Small intestine (tissue), 7 donors: ENCODE measurements at regions not wholly inside any gene's neighbourhood (a gene's known extent, or its start where the extent isn't known, plus 50 kb on each side); places are given as distances from the start of the nearest gene placed in this dataset.

ENCODE experiments used
- DNase-seq, 2 donors: peaks; one replicate each; pipeline versions ENCODE4 v3.0.0 to v3.0.0-alpha.2; 2013
- FAIRE-seq: peaks from 2 replicates; lab custom pipeline; 2012; peaks lifted over from hg19 to GRCh38; lab: Jason Lieb, UNC
- H3K27ac ChIP-seq, 3 donors: one replicate each; pipeline ENCODE4 v1.5.1; 2013; ENCODE audit warnings: low read length in 2 of 3, mild to moderate bottlenecking in 2 of 3, control low read depth in 1 of 3, inconsistent platforms in 1 of 3, low read depth in 1 of 3, moderate library complexity in 1 of 3
- H3K27me3 ChIP-seq, 3 donors: one replicate each; pipeline ENCODE4 v1.6.1; 2013; ENCODE audit warnings: low read length in 3 of 3, inconsistent platforms in 1 of 3; ENCODE audit not compliant: control insufficient read depth in 3 of 3, insufficient read depth in 3 of 3
- H3K36me3 ChIP-seq, 3 donors: one replicate each; pipeline ENCODE4 v1.6.1; 2013; ENCODE audit warnings: low read length in 3 of 3, inconsistent platforms in 1 of 3, low read depth in 1 of 3, mild to moderate bottlenecking in 1 of 3, moderate library complexity in 1 of 3; ENCODE audit not compliant: control insufficient read depth in 3 of 3, insufficient read depth in 2 of 3
- H3K4me1 ChIP-seq, 3 donors: one replicate each; pipeline ENCODE4 v1.6.1; 2013; ENCODE audit warnings: low read length in 2 of 3, inconsistent platforms in 1 of 3, low read depth in 1 of 3, mild to moderate bottlenecking in 1 of 3, moderate library complexity in 1 of 3; ENCODE audit not compliant: control insufficient read depth in 3 of 3, insufficient read depth in 2 of 3
- H3K4me3 ChIP-seq, 3 donors: one replicate each; pipeline ENCODE4 v1.5.1; 2013; ENCODE audit warnings: low read length in 3 of 3, control low read depth in 1 of 3, inconsistent platforms in 1 of 3, low read depth in 1 of 3, mild to moderate bottlenecking in 1 of 3, moderate library complexity in 1 of 3
- H3K9me3 ChIP-seq, 2 donors: one replicate each; pipeline ENCODE4 v1.6.1; 2013; ENCODE audit warnings: low read depth in 1 of 2, low read length in 1 of 2; ENCODE audit not compliant: control insufficient read depth in 2 of 2, insufficient read depth in 1 of 2
- WGBS, 3 donors: extraction: QIAGEN DNeasy Blood & Tissue Kit; methylation state at CpG; one replicate each; pipeline ENCODE4 v1.1.7; 2013; 5-methylcytosine and 5-hydroxymethylcytosine counted together
- donor health status: healthy with polysubstance abuse.
- donor health status: control.
- donor health status: control.
- donor health status: Bipolar disorder and iron deficiency.
- donor health status: healthy.

- Histone ChIP-seq H3K4me1 (peaks cover 0 to 2% (median 0%) of the 10 kb centered on the region in 3 donors), H3K27me3 (no peaks in the 10 kb centered on the region), H3K9me3 (no peaks in the 10 kb centered on the region), H3K4me3 (no peak overlapping the region), H3K36me3 (no peaks in the 10 kb centered on the region), H3K27ac (no peak overlapping the region)
- WGBS, 3 donors = 31 to 37% (median 34%) methylated on average over 6 of the region's 6 CpGs
- FAIRE-seq (no peak), DNase-seq (peak; percentile 19 to 60)
These were observed 299.0 kb upstream of the MSX2 start for GRCh38 chr5:174425271-174425963.

DNA sequence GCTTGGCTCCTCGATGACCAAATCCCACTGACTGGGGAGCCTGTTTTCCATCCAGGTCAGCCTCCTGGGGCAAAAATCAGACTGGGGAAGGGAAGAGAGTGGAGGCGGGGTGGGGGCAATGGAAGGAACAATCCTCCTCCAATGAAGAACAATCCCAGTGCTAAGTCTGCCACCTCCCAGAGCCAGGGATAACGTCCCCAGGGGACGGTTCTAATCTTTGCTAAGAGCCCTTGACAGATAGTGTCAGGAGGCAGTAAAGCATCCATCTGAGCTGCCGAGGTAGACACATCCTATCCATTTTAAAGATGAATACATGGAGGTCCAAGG lies 298.5 kb upstream of the MSX2 start:
- Histone ChIP-seq H3K4me3 (no peak overlapping the region), H3K4me1 (peaks cover 0 to 2% (median 0%) of the 10 kb centered on the region in 3 donors), H3K27me3 (no peaks in the 10 kb centered on the region), H3K27ac (no peak overlapping the region), H3K36me3 (no peaks in the 10 kb centered on the region), H3K9me3 (no peaks in the 10 kb centered on the region)
- 43 to 55% (median 52%) methylated on average over 5 of the region's 5 CpGs for WGBS, 3 donors
- DNase-seq = no peak
- no peak for FAIRE-seq

- no peaks in the 10 kb centered on the region for H3K27me3 ChIP-seq
- DNase-seq (no peak), FAIRE-seq (no peak)
- H3K4me1 ChIP-seq = peaks cover 0 to 2% (median 0%) of the 10 kb centered on the region in 3 donors
- 76 to 87% (median 79%) methylated on average over 1 of the region's 1 CpG for WGBS, 3 donors
- no peaks in the 10 kb centered on the region for H3K9me3 ChIP-seq
- H3K4me3 ChIP-seq = no peak overlapping the region
- no peak overlapping the region for H3K27ac ChIP-seq
- no peaks in the 10 kb centered on the region for H3K36me3 ChIP-seq
These were observed 298.0 kb upstream of the MSX2 start for GRCh38 chr5:174426388-174426787.

DNA sequence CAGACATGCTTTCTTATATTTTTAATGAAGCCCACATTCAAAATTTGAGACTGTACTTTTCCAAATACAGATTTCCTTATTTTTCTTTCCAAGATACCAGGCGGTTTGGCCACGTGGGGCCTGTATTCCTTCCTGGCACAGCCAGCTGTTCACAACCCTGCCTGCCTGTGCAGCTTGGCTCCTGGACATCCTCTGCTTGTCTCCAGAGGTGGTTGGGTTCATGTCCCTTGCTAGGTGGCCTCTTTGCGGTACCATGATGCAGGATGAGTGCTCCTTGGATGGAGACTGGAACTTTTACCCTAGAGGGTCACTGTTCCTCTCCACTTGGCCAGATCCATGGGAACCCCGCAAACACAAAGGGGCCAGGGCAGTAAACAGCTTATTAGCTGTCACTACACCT lies 297.5 kb upstream of the MSX2 start:
- no peak overlapping the region for H3K27ac ChIP-seq
- no peaks in the 10 kb centered on the region for H3K27me3 ChIP-seq
- peaks cover 0 to 2% (median 0%) of the 10 kb centered on the region in 3 donors for H3K4me1 ChIP-seq
- FAIRE-seq (no peak), DNase-seq (peak in 1 of 2 donors; percentile 3)
- H3K9me3 ChIP-seq = no peaks in the 10 kb centered on the region
- WGBS, 3 donors = 25 to 64% (median 29%) methylated on average over 4 of the region's 4 CpGs
- no peak overlapping the region for H3K4me3 ChIP-seq
- H3K36me3 ChIP-seq = no peaks in the 10 kb centered on the region

DNA sequence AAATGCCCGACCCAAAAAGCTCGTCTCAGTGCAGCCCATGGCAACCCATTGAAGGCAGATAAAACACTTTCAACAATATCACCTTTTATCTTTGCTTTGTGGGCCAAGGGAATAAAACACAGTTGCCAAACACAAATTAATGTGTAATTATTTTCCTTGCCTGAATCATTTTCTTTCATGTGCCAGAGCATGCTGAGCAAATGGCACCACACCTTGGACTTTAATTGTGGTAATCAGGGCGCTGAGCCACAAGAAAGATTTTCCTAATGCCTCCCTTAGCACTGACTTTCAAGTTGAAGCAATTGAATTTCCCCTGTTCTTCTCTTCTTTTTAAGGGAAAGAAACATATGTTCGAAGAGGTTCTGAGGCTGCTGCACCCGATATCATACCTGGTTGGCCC lies 297.1 kb upstream of the MSX2 start:
- Histone ChIP-seq H3K4me1 (peaks cover 0 to 2% (median 0%) of the 10 kb centered on the region in 3 donors), H3K9me3 (no peaks in the 10 kb centered on the region), H3K27me3 (no peaks in the 10 kb centered on the region), H3K27ac (no peak overlapping the region), H3K36me3 (no peaks in the 10 kb centered on the region), H3K4me3 (no peak overlapping the region)
- 16 to 63% (median 25%) methylated on average over 5 of the region's 5 CpGs for WGBS, 3 donors
- DNase-seq = peak in 1 of 2 donors; percentile 82
- no peak for FAIRE-seq

DNA sequence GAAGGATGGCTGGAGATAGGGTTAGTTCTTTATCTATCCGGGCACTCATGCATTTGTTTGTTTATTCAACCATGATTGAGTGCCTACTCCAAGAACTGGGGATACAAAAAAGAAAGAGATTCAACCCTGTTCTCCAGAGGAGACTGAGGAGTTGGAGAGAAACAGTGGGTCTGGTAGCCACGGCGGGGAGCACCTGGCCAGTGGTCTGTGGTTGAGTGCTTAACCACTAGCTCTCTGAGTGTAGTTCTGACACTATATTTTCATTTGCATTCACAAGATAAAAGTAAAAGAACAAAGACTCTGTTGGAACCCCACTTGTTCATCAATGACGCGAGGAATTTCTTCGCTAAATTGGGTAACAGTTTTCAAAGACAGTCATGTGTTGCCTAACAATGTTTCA lies 295.5 kb upstream of the MSX2 start:
- Histone ChIP-seq H3K36me3 (no peaks in the 10 kb centered on the region), H3K27me3 (peaks cover 0 to 2% (median 0%) of the 10 kb centered on the region in 3 donors), H3K27ac (no peak overlapping the region), H3K4me1 (peaks cover 0 to 2% (median 0%) of the 10 kb centered on the region in 3 donors), H3K4me3 (no peak overlapping the region), H3K9me3 (no peaks in the 10 kb centered on the region)
- FAIRE-seq = no peak
- 81 to 88% (median 82%) methylated on average over 6 of the region's 6 CpGs for WGBS, 3 donors
- no peak for DNase-seq

DNA sequence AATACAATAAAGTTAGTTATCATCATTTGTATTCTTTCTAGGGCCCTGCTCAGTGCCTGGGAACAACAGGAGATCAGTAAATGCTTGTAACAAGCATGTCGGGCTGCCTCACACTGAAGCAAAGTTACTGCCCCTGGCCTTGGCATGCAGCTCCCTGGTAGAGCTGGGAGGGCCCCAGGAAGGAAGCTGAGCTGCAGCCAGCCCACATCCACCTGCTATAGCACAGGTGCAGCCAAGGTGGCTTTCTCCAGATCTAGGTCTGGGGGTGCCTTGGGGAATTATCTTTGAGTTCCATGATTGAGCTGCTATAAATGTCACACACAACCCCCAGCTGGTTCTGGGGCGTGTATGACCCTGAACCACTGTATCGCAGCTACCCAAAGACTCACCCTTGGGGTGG lies 293.4 kb upstream of the MSX2 start:
- Histone ChIP-seq H3K9me3 (no peaks in the 10 kb centered on the region), H3K4me3 (no peak overlapping the region), H3K27ac (no peak overlapping the region), H3K36me3 (no peaks in the 10 kb centered on the region), H3K27me3 (peaks cover 0 to 2% (median 0%) of the 10 kb centered on the region in 3 donors), H3K4me1 (peaks cover 0 to 2% (median 0%) of the 10 kb centered on the region in 3 donors)
- 21 to 44% (median 33%) methylated on average over 3 of the region's 3 CpGs for WGBS, 3 donors
- DNase-seq (peak in 1 of 2 donors; percentile 16), FAIRE-seq (no peak)

GRCh38 chr5:174431504-174431903 lies 292.9 kb upstream of the MSX2 start:
- Histone ChIP-seq H3K4me3 (no peak overlapping the region), H3K27ac (no peak overlapping the region), H3K27me3 (peaks cover 0 to 2% (median 0%) of the 10 kb centered on the region in 3 donors), H3K9me3 (no peaks in the 10 kb centered on the region), H3K4me1 (peaks cover 0 to 2% (median 0%) of the 10 kb centered on the region in 3 donors), H3K36me3 (no peaks in the 10 kb centered on the region)
- DNase-seq (peak in 1 of 2 donors; percentile 60), FAIRE-seq (no peak)
- WGBS, 3 donors = 31 to 72% (median 57%) methylated on average over 7 of the region's 7 CpGs

DNA sequence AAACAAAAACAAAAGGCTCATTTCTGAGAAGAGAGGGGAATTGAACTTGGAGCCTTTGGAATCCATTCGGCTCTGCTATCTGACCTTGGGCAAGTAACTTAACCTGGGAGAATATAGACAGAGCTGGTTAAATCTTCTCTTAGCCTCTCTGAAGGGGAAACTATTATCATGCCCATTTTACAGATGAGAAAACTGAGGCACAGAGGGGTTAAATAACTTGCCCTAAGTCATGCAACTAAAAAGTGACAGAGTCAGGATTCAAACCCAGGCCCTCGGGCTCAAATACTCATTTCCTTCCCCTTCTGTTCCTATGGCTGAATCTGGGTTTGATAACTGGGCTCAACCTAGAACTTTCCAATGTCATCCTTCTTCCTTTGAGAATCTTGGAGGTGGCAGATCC lies 291.3 kb upstream of the MSX2 start:
- Histone ChIP-seq H3K4me3 (no peak overlapping the region), H3K36me3 (no peaks in the 10 kb centered on the region), H3K9me3 (no peaks in the 10 kb centered on the region), H3K4me1 (no peaks in the 10 kb centered on the region), H3K27ac (no peak overlapping the region), H3K27me3 (peaks cover 0 to 2% (median 0%) of the 10 kb centered on the region in 3 donors)
- no peak for FAIRE-seq
- DNase-seq = no peak
- 85 to 96% (median 87%) methylated on average over 2 of the region's 2 CpGs for WGBS, 3 donors
